Neuronal stem cell (in vitro differentiated cells): ENCODE measurements at regions not wholly inside any gene's neighbourhood (a gene's known extent, or its start where the extent isn't known, plus 50 kb on each side); places are given as distances from the start of the nearest gene placed in this dataset.

Source experiments
- DNase-seq: peaks from one replicate; pipeline ENCODE4 v3.0.0-alpha.2; 2013; ENCODE audit warnings: low spot score
- H2AFZ ChIP-seq: one replicate; pipeline ENCODE4 v1.6.1; 2013; ENCODE audit warnings: mild to moderate bottlenecking, low read length, inconsistent platforms
- H2AK5ac ChIP-seq: 2 replicates; pipeline ENCODE4 v1.6.1; 2013; ENCODE audit warnings: low read depth, mild to moderate bottlenecking, inconsistent platforms, low read length, moderate library complexity, mixed read lengths
- H2BK120ac ChIP-seq: 2 replicates; pipeline ENCODE4 v1.6.1; 2013; ENCODE audit warnings: low read depth, mild to moderate bottlenecking, inconsistent platforms, low read length, moderate library complexity, mixed read lengths
- H2BK12ac ChIP-seq: one replicate; pipeline ENCODE4 v1.6.1; 2013; ENCODE audit warnings: low read length, inconsistent platforms
- H2BK15ac ChIP-seq: 2 replicates; pipeline ENCODE4 v1.6.1; 2013; ENCODE audit warnings: mild to moderate bottlenecking, low read length, inconsistent platforms, mixed read lengths
- H2BK5ac ChIP-seq: one replicate; pipeline ENCODE4 v1.6.1; 2013; ENCODE audit warnings: inconsistent platforms, mild to moderate bottlenecking, low read length, moderate library complexity
- H3K14ac ChIP-seq: one replicate; pipeline ENCODE4 v1.6.1; 2013; ENCODE audit warnings: low read length, inconsistent platforms
- H3K18ac ChIP-seq: 2 replicates; pipeline ENCODE4 v1.6.1; 2013; ENCODE audit warnings: low read length, inconsistent platforms
- H3K23ac ChIP-seq: 2 replicates; pipeline ENCODE4 v1.6.1; 2013; ENCODE audit warnings: low read depth, mild to moderate bottlenecking, mixed read lengths, low read length, inconsistent platforms; ENCODE audit not compliant: poor library complexity
- H3K27ac ChIP-seq: replicated peaks from 3 replicates; pipeline ENCODE4 v1.5.1; 2013; ENCODE audit warnings: low read length, inconsistent platforms
- H3K27me3 ChIP-seq, 3 experiments: 2 replicates each; pipeline ENCODE4 v1.6.1; 2013; ENCODE audit warnings: low read length in 3 of 3, mild to moderate bottlenecking in 2 of 3, inconsistent platforms in 1 of 3, low read depth in 1 of 3, mixed read lengths in 1 of 3, moderate library complexity in 1 of 3; ENCODE audit not compliant: control insufficient read depth in 3 of 3, insufficient read depth in 3 of 3
- H3K36me3 ChIP-seq, 2 donors: replicated peaks in 1 of 2; 2 replicates each; pipeline ENCODE4 v1.6.1; 2013; ENCODE audit warnings: low read length in 2 of 2; ENCODE audit not compliant: control insufficient read depth in 2 of 2, insufficient read depth in 2 of 2
- H3K4ac ChIP-seq: 2 replicates; pipeline ENCODE4 v1.6.1; 2013; ENCODE audit warnings: inconsistent platforms, mild to moderate bottlenecking, low read length, moderate library complexity
- H3K4me1 ChIP-seq, 2 donors: 1 replicate in 1 of 2; 2 replicates in 1 of 2; pipeline ENCODE4 v1.6.1; 2013; ENCODE audit warnings: low read length in 2 of 2, low read depth in 1 of 2; ENCODE audit not compliant: control insufficient read depth in 2 of 2, insufficient read depth in 1 of 2
- H3K4me2 ChIP-seq: one replicate; pipeline ENCODE4 v1.6.1; 2013; ENCODE audit warnings: mild to moderate bottlenecking, low read length, inconsistent platforms; ENCODE audit not compliant: insufficient read depth, poor library complexity, severe bottlenecking
- H3K4me3 ChIP-seq, 2 donors: 2 replicates each; pipeline ENCODE4 v1.5.1; 2013; ENCODE audit warnings: low read length in 2 of 2, mild to moderate bottlenecking in 2 of 2, inconsistent platforms in 1 of 2, moderate library complexity in 1 of 2
- H3K79me1 ChIP-seq: one replicate; pipeline ENCODE4 v1.6.1; 2013; ENCODE audit warnings: low read depth, mild to moderate bottlenecking, inconsistent platforms, low read length, moderate library complexity
- H3K9ac ChIP-seq: one replicate; pipeline ENCODE4 v1.6.1; 2013; ENCODE audit warnings: mild to moderate bottlenecking, low read depth, low read length, inconsistent platforms; ENCODE audit not compliant: poor library complexity
- H3K9me3 ChIP-seq, 2 donors: replicated peaks in 1 of 2; 2 replicates each; pipeline versions ENCODE3 to v1.6.1; 2013; ENCODE audit warnings: low read length in 2 of 2, mild to moderate bottlenecking in 2 of 2, inconsistent platforms in 1 of 2, low read depth in 1 of 2, mixed read lengths in 1 of 2, moderate library complexity in 1 of 2; ENCODE audit not compliant: control insufficient read depth in 2 of 2, insufficient read depth in 1 of 2
- H4K8ac ChIP-seq: one replicate; pipeline ENCODE4 v1.6.1; 2013; ENCODE audit warnings: low read depth, mild to moderate bottlenecking, inconsistent platforms, low read length, moderate library complexity
- H4K91ac ChIP-seq: one replicate; pipeline ENCODE4 v1.6.1; 2013; ENCODE audit warnings: low read length, low read depth, mild to moderate bottlenecking, inconsistent platforms; ENCODE audit not compliant: poor library complexity
- WGBS, 2 donors: extraction: QIAGEN DNeasy Blood & Tissue Kit; methylation state at CpG; one replicate each; pipeline ENCODE4 v1.1.7; 2013; ENCODE audit warnings: missing lambda C conversion rate in 2 of 2, mixed read lengths in 1 of 2; ENCODE audit not compliant: insufficient read length in 2 of 2, insufficient replicate concordance in 1 of 2; ENCODE audit errors: extremely low coverage in 2 of 2; 5-methylcytosine and 5-hydroxymethylcytosine counted together

- no peaks in the 10 kb centered on the region for H3K79me1 ChIP-seq
- no peak overlapping the region for H3K23ac ChIP-seq
- no peak overlapping the region for H2BK12ac ChIP-seq
- H3K18ac ChIP-seq, result no peak overlapping the region
- H3K4ac ChIP-seq, result no peak overlapping the region
- H2BK5ac ChIP-seq, result no peak overlapping the region
- no peak overlapping the region for H3K4me2 ChIP-seq
- H3K9ac ChIP-seq, result no peak overlapping the region
- no peak overlapping the region for H2AK5ac ChIP-seq
- no peak overlapping the region for H3K27ac ChIP-seq
- H3K36me3 ChIP-seq, result no peaks in the 10 kb centered on the region
- H3K4me1 ChIP-seq, result peaks cover 0 to 2% of the 10 kb centered on the region in 2 donors
- H3K14ac ChIP-seq, result no peak overlapping the region
- no peaks in the 10 kb centered on the region for H3K27me3 ChIP-seq
- no peak overlapping the region for H4K91ac ChIP-seq
- H2AFZ ChIP-seq, result peak overlapping the region; percentile 8
- H2BK15ac ChIP-seq, result no peak overlapping the region
- no peak overlapping the region for H2BK120ac ChIP-seq
- no peak overlapping the region for H4K8ac ChIP-seq
- DNase-seq, result no peak
- H3K9me3 ChIP-seq, result no peaks in the 10 kb centered on the region
- no peak overlapping the region for H3K4me3 ChIP-seq
These were observed 1406.6 kb upstream of the ACVR2A start for GRCh38 chr2:146438246-146438645.

GRCh38 chr2:146437712-146438111 lies 1407.1 kb upstream of the ACVR2A start:
- Histone ChIP-seq H3K4ac (no peak overlapping the region), H4K91ac (no peak overlapping the region), H3K4me2 (no peak overlapping the region), H2BK5ac (no peak overlapping the region), H3K79me1 (no peaks in the 10 kb centered on the region), H2BK12ac (no peak overlapping the region), H3K23ac (no peak overlapping the region), H3K9ac (no peak overlapping the region), H2BK15ac (no peak overlapping the region), H3K36me3 (no peaks in the 10 kb centered on the region), H3K4me3 (no peak overlapping the region), H3K27ac (no peak overlapping the region), H2AK5ac (no peak overlapping the region), H3K4me1 (peaks cover 0 to 2% of the 10 kb centered on the region in 2 donors), H4K8ac (no peak overlapping the region), H3K27me3 (no peaks in the 10 kb centered on the region), H3K18ac (no peak overlapping the region), H3K14ac (no peak overlapping the region), H2AFZ (peak overlapping the region; percentile 8), H2BK120ac (no peak overlapping the region), H3K9me3 (no peaks in the 10 kb centered on the region)
- no peak for DNase-seq
- WGBS, 2 donors, result no CpG with 5 or more reads among the region's 2 CpGs

- no peak for DNase-seq
- Histone ChIP-seq H3K9ac (no peak overlapping the region), H3K14ac (no peak overlapping the region), H2BK120ac (no peak overlapping the region), H3K27ac (no peak overlapping the region), H3K18ac (no peak overlapping the region), H3K4me1 (peaks cover 0 to 2% of the 10 kb centered on the region in 2 donors), H3K4me3 (no peak overlapping the region), H3K36me3 (no peaks in the 10 kb centered on the region), H3K9me3 (no peaks in the 10 kb centered on the region), H3K79me1 (no peaks in the 10 kb centered on the region), H3K27me3 (no peaks in the 10 kb centered on the region), H2BK15ac (no peak overlapping the region), H2AFZ (no peak overlapping the region), H2BK12ac (no peak overlapping the region), H3K23ac (no peak overlapping the region), H3K4ac (no peak overlapping the region), H3K4me2 (no peak overlapping the region), H4K8ac (no peak overlapping the region), H2BK5ac (no peak overlapping the region), H2AK5ac (no peak overlapping the region), H4K91ac (no peak overlapping the region)
- no CpG with 5 or more reads among the region's 8 CpGs for WGBS, 2 donors
These were observed 1411.5 kb upstream of the ACVR2A start for GRCh38 chr2:146433116-146433875.

GRCh38 chr2:146429366-146429765 lies 1415.5 kb upstream of the ACVR2A start:
- Histone ChIP-seq H3K27me3 (no peaks in the 10 kb centered on the region), H3K18ac (no peak overlapping the region), H3K9ac (no peak overlapping the region), H3K9me3 (no peaks in the 10 kb centered on the region), H2BK120ac (no peak overlapping the region), H2AK5ac (no peak overlapping the region), H4K8ac (no peak overlapping the region), H2AFZ (no peak overlapping the region), H3K36me3 (no peaks in the 10 kb centered on the region), H3K27ac (no peak overlapping the region), H3K79me1 (no peaks in the 10 kb centered on the region), H3K4ac (no peak overlapping the region), H3K4me3 (no peak overlapping the region), H3K4me2 (no peak overlapping the region), H4K91ac (no peak overlapping the region), H2BK12ac (no peak overlapping the region), H3K23ac (no peak overlapping the region), H3K4me1 (no peaks in the 10 kb centered on the region), H2BK15ac (no peak overlapping the region), H2BK5ac (no peak overlapping the region), H3K14ac (no peak overlapping the region)
- no peak for DNase-seq
